Fibroblast of the conjunctiva (primary cell): ENCODE measurements at regions not wholly inside any gene's neighbourhood (a gene's known extent, or its start where the extent isn't known, plus 50 kb on each side); places are given as distances from the start of the nearest gene placed in this dataset.

Experiments
- DNase-seq: peaks from one replicate; pipeline ENCODE4 v3.0.0-alpha.2; 2010; ENCODE audit warnings: low read depth

DNA sequence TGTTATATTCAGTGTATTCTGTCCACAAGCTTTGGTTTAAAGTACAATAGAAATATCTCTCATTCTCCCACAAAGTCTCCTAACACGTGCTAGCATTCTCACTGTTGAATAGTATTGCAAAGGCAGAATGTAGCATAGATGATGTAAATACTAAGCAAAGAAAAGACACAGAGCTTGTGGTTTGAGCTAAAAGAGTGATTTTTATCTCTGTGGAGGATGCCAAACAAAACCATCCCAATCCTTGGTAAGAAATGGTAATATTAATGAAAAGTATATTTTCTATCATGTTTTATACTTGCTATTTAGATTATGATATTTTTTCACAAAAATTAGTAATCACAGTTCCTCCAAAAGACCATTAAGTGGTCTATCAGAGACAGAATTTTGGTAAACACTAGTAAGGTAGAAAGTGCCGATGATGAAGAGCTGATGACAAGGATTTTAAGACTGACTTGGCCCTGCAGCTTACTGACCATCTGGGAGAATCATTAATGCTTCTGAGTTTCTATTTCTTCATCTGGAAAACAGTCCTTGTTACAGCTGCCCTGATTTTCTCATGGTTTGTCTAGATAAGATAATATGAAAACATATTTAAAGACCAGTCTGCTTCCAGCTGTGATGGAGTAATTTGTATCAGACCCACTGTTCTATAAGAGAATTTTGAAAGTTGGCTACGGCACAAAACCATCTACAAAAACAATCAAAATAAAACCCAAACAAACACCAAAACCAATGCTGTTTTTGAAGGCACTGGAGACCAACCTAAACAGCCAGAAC is 510.2 kb downstream of the SPATA31D1 start:
- no peak for DNase-seq

DNA sequence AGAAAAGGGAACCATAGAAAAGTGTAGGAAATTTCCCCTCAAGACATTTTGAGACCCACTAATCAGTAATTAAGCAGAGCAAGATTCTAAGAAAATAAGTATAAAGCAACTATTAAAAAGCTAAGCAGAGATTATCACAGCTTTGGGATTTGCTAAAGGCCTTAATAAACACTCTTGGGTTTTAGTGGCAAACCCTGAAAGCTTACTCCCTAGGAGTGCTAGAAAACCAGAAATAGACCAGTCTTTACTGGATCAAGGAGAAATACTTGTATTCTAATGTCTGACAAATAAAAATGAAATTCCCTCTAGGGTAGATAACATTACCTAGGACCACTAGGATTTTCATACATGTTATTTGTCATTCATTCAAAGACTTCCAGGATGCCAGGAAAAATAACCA is 510.8 kb downstream of the SPATA31D1 start:
- no peak for DNase-seq

DNA sequence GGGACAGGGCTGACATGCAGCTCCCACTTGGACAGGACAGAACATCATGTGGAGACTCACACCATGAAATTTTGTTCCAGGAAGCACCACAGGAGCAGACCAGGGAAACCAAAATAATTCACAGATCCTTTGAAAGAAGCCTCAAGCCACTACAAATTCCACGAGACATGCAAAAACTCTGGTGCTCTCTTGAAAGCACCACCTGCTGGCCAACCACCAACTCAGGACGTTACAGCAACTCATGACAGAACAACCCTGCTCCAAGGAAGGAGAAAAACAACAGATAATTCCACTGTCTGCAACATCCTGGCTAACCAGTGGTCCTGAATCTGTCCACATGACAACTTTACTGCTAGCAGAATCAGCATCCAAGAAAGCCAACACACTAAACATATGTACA is 516.0 kb downstream of the SPATA31D1 start:
- DNase-seq = no peak

DNA sequence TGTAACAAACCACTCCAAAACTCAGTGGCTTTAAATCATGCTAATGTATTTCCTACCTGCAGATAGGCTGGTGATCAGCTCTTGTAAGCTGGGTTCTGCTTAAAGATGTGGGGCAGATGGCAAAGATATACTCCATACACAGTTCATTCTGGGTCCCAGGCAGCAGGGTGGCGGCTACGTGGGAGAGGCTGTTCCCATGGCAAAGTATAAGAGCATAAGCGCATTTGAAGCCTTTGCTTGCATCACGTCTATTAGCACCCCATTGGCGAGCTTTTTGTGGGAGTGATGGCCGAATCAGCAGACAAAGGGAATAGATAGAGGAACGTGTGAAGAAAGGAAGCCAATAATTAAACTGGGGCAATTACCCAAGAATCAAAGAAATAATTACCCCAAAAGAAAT is 523.1 kb downstream of the SPATA31D1 start:
- no peak for DNase-seq

DNA sequence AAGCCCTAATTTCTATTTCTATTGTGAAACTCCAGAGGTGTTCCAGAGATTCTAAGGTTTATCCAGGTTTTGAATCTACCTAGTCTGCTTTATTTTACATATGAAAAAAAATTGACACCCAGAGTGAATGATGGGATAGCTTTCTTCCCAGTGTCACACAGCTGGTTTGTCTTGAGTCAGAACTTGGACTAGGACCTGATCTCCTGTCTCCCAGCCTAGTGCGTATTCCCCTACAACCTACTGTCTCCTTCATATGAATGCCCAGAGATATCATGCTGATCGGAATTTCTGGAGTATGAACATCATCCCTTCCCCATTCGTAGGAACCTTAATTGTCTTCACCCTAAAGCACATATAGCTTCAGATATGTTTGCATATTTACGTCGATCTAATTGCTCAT is 524.2 kb downstream of the SPATA31D1 start:
- no peak for DNase-seq

DNA sequence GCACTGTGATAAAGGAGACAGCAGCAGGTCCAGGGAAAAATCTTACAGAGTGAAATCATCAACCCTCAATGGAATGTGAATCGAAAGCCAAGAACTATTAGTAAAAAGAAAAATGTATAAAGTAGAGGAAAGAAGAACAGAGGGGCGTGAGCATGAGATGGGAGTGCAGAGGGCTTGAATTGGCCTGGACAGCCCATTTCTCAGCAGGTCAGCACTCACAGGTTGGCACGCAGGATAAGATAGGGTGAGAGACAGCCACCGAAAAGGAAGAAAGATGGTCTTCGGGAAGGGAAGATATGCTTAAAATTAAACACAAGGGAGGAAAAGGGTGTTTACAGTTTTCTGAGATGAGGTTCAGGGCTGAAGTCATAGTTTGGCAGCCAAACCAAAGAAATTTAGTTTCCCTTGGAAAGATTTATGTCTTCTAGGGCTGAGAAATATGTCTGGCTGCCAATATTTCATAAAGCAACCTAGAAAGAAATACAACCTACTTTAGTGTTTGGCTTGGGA is 524.7 kb downstream of the SPATA31D1 start:
- DNase-seq = no peak

DNA sequence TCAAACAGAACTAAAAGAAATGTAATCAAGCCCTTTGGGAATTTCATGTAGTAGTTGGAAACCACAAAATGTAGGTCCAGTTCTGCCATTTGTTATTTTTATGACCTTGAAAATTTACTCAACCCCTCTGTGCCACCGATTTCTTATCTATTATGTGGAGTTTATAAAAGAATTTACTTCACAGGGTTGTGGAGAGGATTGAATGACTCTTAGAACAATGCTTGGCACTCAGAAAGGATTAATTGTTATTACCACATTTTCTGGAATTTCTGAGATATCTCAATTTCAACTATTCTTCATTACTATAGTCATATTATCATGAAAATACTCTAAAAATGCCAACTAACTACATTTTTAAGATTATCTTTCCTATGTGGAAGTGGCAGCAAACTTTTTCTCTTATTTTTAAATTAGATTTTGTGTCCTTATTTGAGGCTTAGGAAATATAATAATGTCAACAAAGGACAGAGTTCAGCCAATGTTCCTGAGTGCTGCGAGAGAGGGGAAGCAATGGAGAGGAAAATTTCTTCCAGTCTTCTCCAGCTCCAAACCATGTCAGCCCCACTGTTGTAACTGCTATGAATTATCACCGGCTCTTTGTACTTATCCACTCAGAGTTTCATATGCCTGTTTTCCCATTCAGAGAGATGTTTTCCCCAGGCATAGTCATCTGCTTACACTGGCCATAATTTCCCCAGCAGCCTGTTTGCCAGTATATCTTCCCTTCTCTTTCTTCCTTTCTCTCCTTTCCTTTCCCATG is 525.6 kb downstream of the SPATA31D1 start:
- no peak for DNase-seq

DNA sequence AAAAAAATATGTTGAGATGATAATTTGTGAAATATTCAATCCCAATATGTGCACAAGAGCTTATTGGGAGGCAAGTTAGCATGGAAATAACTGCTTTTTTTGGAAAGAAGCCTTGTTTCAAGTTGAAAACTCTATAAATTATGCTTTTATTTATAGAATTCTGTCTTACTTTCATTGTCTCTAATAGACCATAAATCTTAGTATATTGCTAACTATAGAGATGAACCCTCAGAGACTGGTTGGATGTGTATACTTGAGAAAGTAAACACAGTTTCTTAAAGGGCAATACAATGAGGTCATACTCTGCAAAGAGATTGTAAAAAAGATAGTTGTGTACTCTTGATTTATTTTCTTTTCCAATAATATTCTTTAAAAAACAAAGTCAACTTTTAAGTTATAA is 530.3 kb downstream of the SPATA31D1 start:
- no peak for DNase-seq

DNA sequence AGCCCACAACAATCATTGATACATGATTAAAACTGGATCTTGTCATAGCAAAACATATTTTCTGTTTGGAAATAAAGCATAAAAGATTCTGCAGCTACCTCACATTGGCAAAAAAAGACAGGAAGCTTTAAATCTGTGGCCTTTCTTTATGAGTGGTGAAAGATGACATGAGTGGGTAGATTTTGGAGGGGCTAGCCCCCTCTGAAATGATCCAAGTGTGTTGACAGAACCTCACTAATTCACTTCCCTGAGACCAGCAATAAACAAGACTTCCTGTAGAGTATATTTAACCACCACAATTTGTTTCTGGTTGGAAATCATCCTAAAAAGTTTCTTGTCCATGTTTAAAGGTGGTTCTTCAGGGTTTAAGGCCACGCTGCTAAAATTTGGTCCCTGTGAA is 530.8 kb downstream of the SPATA31D1 start:
- no peak for DNase-seq

DNA sequence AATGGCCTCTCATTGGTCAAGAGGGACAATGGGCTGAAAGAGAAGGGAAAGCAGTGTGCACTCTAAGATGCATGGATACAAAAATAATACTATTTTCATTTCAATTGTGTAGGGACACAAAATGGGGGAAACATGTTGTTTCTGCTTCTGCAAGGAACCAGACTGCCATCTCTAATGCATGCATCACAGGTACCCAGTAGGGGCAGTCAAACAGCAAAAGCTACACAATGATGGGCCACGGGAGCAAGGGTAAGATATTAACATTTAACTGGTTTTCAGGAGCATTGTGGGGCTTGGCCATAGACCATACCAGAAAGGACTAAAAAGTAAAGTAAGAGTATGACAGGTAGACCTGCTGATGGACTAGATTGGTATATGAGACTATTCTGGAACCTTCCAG is 535.8 kb downstream of the SPATA31D1 start:
- DNase-seq = no peak

DNA sequence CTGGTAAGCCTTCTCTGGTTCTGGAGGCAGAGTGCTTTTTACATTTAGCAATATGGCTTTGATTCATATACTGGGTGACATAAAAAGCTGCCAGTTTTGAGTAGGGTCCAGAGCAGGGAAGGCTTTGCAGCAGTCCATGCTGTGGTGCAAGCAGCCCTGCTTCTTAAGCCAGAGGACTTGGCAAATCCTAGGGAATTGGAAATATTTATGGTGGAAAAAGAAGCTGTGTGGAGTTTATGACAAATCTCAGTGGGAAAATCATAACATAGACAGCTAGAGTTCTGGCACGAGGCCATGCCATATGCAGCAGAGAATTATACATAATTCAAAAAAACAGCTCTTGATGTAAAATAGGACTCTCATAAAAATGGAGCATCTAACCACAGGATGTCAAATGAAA is 536.4 kb downstream of the RASEF start:
- DNase-seq = no peak

DNA sequence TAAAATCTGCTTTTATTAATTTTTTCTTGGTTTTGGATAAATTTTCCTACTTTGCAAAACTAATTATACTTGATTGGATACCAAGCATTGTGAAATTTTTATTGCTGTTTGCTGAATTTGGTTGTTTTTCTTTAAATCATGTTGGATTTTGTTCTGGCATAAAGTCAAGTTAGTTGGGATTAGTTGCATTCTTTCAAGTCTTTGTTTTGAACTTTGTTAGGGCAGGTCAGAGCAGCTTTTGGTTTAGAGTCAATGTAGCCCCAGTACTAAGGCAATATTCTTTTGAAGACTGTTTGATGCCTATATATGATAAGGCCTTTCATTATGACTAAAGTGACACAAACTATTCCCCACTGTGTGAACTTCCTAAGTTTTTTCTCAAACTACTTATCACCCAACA is 531.1 kb downstream of the RASEF start:
- no peak for DNase-seq

DNA sequence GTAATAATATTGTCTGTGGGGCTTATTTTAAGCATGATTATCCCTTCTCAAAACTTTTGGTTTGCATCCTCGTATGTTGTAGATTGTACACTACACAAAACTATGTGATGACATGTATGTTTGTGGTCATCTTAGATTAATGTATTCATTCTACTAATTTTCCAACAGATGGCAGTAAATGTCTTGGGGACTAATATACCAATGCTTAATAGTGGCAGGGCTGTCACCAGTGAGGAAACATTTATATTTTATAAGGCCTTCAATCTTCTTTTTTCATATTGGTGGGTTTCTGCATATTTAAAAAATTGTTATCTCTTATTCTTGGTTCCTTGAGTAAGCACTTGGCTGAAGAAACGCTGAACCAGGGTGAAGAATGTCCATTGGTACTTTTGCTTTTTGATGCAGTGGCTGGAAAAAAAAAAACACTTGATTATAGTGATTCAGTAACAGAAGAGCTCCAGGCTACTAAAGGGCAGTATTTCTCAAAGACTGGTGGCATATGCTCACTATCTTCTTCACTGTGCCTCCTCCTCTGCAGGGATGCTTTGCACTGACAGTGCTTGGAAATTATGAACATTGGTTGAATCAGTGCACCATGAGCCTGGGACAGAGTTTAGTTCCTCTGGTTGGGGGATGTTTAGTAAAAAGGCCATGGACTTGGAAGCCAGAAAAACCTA is 530.3 kb downstream of the RASEF start:
- no peak for DNase-seq

DNA sequence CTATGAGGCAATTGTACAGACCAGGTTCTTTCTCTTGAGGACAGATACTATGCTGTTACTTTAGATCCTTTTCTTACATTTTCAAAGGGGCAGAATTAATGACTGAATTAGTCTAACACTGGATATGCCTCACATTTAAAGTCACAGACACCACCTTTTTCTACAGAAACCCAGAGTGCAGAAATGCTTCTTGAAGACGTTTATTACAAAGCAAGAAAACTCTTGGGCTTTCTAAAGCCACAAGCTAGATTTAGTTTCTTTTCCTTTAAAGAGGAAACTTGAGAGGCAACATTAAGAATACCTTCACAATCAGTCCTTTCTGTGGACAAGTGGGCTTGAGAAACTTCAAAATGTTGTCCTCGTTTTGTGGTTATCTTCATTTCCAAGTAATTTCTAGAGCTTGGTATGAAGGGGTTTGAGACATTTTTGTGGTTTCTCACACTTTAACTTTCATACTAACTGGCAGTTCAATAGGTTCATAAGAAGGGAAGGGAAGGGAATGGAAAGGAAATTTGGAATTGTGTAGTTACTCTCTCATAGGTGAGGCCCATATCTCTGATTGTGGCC is 527.4 kb downstream of the RASEF start:
- no peak for DNase-seq

DNA sequence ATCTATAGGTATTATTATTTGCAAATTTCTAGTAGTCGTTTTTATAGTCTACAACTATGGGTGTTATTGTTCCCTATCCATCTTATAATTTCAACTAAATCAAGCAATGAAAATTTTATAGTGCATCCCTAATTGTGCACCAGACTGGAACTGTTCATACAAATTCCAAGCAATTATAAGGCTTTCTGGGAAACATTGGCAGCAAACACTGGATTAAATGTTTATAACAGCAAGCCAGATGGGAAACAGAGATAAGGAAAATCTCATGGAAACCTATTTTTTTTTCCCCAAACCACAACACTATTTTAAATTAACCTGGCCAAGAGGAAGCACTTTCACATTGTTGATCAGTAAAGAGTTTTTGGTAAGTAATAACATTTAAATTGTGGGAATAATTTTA is 524.3 kb downstream of the RASEF start:
- no peak for DNase-seq

DNA sequence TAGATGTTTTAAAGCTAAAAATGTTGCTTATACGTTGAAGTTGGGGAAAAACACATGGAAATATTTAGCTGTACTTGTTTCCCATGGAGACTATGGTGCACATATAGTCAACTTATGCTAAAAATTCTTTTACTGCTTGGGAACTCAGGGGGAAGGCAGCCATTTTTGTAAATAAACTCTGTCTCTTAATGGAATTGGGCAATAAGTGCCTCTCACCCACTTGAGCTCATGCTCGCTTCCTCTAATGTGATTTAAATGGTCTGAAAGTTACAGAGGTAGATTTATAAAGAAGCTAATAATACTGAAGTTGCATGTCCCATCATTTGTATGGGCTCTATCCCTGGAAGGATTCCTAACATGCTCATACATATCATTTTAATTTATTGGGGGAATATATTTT is 523.8 kb downstream of the RASEF start:
- no peak for DNase-seq

DNA sequence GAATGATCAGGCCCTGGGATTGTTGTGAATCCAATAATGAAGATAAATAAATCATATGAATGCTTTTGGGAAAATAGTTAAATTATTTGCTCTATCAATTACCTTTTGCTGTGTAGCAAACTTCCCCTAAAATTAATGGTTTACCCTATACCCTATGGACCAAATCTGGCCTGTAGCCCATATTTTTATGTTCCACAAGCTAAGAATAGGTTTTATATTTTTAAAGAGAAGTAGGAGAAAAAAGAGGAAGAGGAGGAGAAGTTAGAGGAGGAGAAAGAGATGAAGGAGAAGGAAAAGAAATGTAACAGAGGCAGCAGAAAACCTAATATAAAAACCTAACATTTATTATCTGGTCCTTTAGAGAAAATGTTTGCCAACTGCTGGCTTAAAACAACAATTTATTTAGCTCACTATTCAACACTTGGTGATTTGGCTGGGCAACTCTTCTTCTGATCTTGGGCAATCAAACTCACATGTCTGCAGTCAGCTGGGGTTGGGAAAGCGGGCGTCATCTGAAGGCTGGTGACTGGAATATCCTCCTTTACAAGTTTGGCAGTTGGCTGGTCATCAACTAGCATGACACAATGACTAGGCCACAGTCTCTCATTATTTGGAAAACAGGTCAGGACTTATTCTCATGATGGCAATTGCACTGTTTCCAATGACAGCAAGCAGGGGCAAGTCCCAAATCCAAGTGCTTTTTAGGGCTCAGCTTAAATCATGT is 522.9 kb downstream of the RASEF start:
- no peak for DNase-seq

DNA sequence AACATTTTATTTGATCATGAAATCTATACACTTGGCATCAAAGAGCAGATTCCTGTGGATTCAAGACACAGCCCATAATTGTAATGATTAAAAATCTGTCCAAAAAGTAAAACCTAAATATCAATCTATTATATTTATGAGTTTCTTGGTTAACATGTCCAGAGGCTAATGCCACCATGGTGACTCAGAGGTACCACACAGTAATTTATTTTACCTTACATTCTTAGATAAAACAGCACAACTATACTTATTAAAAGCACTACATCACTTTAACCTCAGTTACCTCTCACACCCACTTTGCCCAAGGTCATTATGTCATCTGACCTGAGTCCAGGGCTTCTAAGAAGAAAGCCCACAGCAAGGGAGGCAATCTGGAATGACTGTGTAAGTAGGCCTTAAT is 519.2 kb downstream of the RASEF start:
- no peak for DNase-seq

DNA sequence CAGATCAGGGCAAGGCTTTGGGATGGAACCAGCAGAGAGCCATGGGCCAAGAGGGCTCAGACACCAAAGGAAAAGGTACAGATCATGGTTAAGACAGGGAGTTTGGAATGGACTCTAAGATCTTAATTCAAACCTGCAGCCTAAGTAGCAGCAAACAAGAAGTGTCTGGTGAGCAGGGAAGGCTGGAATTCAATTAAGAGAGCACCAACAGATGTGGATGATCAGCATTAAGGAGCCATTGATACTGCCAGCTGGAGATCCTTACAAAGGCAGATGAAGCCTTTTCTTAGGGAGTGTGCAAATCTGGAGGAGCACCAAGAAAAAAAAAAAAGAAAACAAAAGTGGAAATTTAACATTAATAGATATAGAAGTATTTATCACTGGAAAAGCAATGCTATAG is 516.8 kb downstream of the RASEF start:
- no peak for DNase-seq

DNA sequence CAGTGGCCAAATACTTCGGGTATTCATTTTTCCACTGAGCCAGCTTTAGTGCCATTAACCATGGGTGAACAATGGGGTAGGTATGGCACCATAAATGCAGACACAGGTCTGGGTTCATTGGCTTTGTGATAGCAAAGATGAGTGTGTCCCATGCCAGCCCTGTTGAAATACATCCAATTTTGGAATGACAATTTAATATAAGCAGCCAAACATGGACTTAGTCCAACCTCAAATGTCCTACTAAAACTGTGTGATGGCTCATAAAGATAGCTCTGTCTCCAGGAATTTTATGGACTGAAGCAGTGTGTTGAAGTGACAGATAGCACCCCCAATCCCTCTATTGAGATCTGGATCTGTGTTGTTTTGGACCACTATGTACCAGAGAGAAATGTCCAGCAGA is 514.9 kb downstream of the RASEF start:
- no peak for DNase-seq

DNA sequence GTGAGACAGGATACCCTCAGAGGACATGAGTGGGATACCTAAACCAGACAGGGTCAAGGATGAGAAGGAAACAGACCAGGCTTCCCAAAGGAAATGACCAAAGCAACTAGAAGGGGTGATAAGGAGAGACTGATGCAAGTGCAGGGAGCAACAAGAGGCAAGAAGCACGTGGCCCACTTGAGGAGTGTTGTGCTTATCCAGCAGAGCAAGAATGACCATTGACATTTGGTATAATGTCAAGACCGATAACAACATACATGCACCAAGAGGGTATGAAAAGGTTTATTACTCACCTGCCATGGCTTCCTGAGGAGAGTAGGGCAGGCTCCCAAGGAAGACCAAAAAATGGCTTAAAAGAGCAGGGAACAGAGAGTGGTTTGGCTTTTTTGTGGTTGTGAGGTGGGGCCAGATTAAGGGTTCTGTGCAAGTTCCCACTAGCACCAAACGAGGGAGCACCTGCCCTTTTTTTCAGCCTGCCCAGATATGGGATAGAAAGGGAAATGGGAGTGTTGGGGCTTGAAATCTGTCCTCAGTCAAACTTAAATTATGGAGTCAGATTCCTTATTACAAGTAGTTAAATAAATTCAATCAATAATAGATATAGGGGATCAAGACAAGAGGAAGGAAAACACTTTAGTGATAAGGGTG is 513.6 kb downstream of the RASEF start:
- no peak for DNase-seq
